Mucosa of rectum (tissue), 2 donors: ENCODE measurements at regions not wholly inside any gene's neighbourhood (a gene's known extent, or its start where the extent isn't known, plus 50 kb on each side); places are given as distances from the start of the nearest gene placed in this dataset.

Experiments
- H3K27ac ChIP-seq, 2 donors: one replicate each; pipeline ENCODE4 v1.7.0; 2013; ENCODE audit warnings: inconsistent platforms in 2 of 2, low read depth in 2 of 2, low read length in 2 of 2
- H3K27me3 ChIP-seq, 2 donors: one replicate each; pipeline ENCODE4 v1.7.0; 2013; ENCODE audit warnings: low read length in 2 of 2; ENCODE audit not compliant: control insufficient read depth in 2 of 2, insufficient read depth in 2 of 2
- H3K36me3 ChIP-seq, 2 donors: one replicate each; pipeline ENCODE4 v1.7.0; 2013; ENCODE audit warnings: low read length in 2 of 2; ENCODE audit not compliant: control insufficient read depth in 2 of 2, insufficient read depth in 2 of 2
- H3K4me1 ChIP-seq, 2 donors: one replicate each; pipeline ENCODE4 v1.7.0; 2013; ENCODE audit warnings: low read length in 2 of 2, mild to moderate bottlenecking in 1 of 2; ENCODE audit not compliant: control insufficient read depth in 2 of 2, insufficient read depth in 2 of 2
- H3K4me3 ChIP-seq, 2 donors: one replicate each; pipeline ENCODE4 v1.7.0; 2013; ENCODE audit warnings: low read length in 2 of 2
- H3K9ac ChIP-seq, 2 donors: one replicate each; pipeline ENCODE4 v1.7.0; 2013; ENCODE audit warnings: low read length in 2 of 2, low read depth in 1 of 2, mild to moderate bottlenecking in 1 of 2
- H3K9me3 ChIP-seq, 2 donors: one replicate each; pipeline ENCODE4 v1.7.0; 2013; ENCODE audit warnings: low read length in 2 of 2; ENCODE audit not compliant: control insufficient read depth in 2 of 2
- donor health status: healthy.
- donor health status: Normal muscosa, but diverticular disease.

- Histone ChIP-seq H3K4me1 (no peaks in the 10 kb centered on the region), H3K9me3 (no peaks in the 10 kb centered on the region), H3K9ac (no peak overlapping the region), H3K4me3 (no peak overlapping the region), H3K36me3 (no peaks in the 10 kb centered on the region), H3K27me3 (peaks cover 0 to 2% of the 10 kb centered on the region in 2 donors), H3K27ac (no peak overlapping the region)
Observed at GRCh38 chr17:34121311-34121710, 133.8 kb upstream of the CCL2 start.

- no peak overlapping the region for H3K27ac ChIP-seq
- H3K9ac ChIP-seq: no peak overlapping the region
- no peaks in the 10 kb centered on the region for H3K4me1 ChIP-seq
- H3K36me3 ChIP-seq: no peaks in the 10 kb centered on the region
- H3K27me3 ChIP-seq: peaks cover 0 to 2% of the 10 kb centered on the region in 2 donors
- no peaks in the 10 kb centered on the region for H3K9me3 ChIP-seq
- H3K4me3 ChIP-seq: no peak overlapping the region
Observed at GRCh38 chr17:34122515-34122914, 132.6 kb upstream of the CCL2 start.

- Histone ChIP-seq H3K4me3 (no peak overlapping the region), H3K9ac (no peak overlapping the region), H3K27me3 (peaks cover 1 to 2% of the 10 kb centered on the region in 2 donors), H3K36me3 (no peaks in the 10 kb centered on the region), H3K4me1 (no peaks in the 10 kb centered on the region), H3K27ac (no peak overlapping the region), H3K9me3 (no peaks in the 10 kb centered on the region)
Observed at GRCh38 chr17:34125010-34125409, 130.1 kb upstream of the CCL2 start.

GRCh38 chr17:34125921-34126320, 129.2 kb upstream of the CCL2 start:
- H3K27me3 ChIP-seq: peaks cover 1 to 2% of the 10 kb centered on the region in 2 donors
- no peak overlapping the region for H3K27ac ChIP-seq
- no peaks in the 10 kb centered on the region for H3K9me3 ChIP-seq
- no peaks in the 10 kb centered on the region for H3K36me3 ChIP-seq
- H3K4me3 ChIP-seq: no peak overlapping the region
- no peak overlapping the region for H3K9ac ChIP-seq
- no peaks in the 10 kb centered on the region for H3K4me1 ChIP-seq

- no peaks in the 10 kb centered on the region for H3K9me3 ChIP-seq
- H3K27ac ChIP-seq: no peak overlapping the region
- H3K4me1 ChIP-seq: no peaks in the 10 kb centered on the region
- no peak overlapping the region for H3K4me3 ChIP-seq
- H3K27me3 ChIP-seq: peaks cover 1 to 2% of the 10 kb centered on the region in 2 donors
- no peak overlapping the region for H3K9ac ChIP-seq
- no peaks in the 10 kb centered on the region for H3K36me3 ChIP-seq
Observed at GRCh38 chr17:34126496-34126895, 128.6 kb upstream of the CCL2 start.

- no peaks in the 10 kb centered on the region for H3K9me3 ChIP-seq
- peaks cover 1 to 2% of the 10 kb centered on the region in 2 donors for H3K27me3 ChIP-seq
- no peak overlapping the region for H3K27ac ChIP-seq
- H3K36me3 ChIP-seq: no peaks in the 10 kb centered on the region
- no peaks in the 10 kb centered on the region for H3K4me1 ChIP-seq
- H3K9ac ChIP-seq: no peak overlapping the region
- no peak overlapping the region for H3K4me3 ChIP-seq
Observed at GRCh38 chr17:34126965-34127364, 128.1 kb upstream of the CCL2 start.

GRCh38 chr17:34130544-34130943, 124.5 kb upstream of the CCL2 start:
- no peaks in the 10 kb centered on the region for H3K36me3 ChIP-seq
- H3K9ac ChIP-seq: no peak overlapping the region
- no peaks in the 10 kb centered on the region for H3K4me1 ChIP-seq
- no peaks in the 10 kb centered on the region for H3K9me3 ChIP-seq
- H3K4me3 ChIP-seq: no peak overlapping the region
- H3K27me3 ChIP-seq: peaks cover 0 to 1% of the 10 kb centered on the region in 2 donors
- no peak overlapping the region for H3K27ac ChIP-seq

GRCh38 chr17:34131386-34131785, 123.7 kb upstream of the CCL2 start:
- Histone ChIP-seq H3K9me3 (no peaks in the 10 kb centered on the region), H3K4me1 (no peaks in the 10 kb centered on the region), H3K4me3 (no peak overlapping the region), H3K36me3 (no peaks in the 10 kb centered on the region), H3K27me3 (peaks cover 0 to 1% of the 10 kb centered on the region in 2 donors), H3K9ac (no peak overlapping the region), H3K27ac (no peak overlapping the region)

- no peaks in the 10 kb centered on the region for H3K9me3 ChIP-seq
- no peak overlapping the region for H3K9ac ChIP-seq
- no peak overlapping the region for H3K4me3 ChIP-seq
- no peaks in the 10 kb centered on the region for H3K4me1 ChIP-seq
- H3K27me3 ChIP-seq: no peaks in the 10 kb centered on the region
- no peaks in the 10 kb centered on the region for H3K36me3 ChIP-seq
- no peak overlapping the region for H3K27ac ChIP-seq
Observed at GRCh38 chr17:34133350-34133749, 121.7 kb upstream of the CCL2 start.

- Histone ChIP-seq H3K9ac (no peak overlapping the region), H3K27ac (no peak overlapping the region), H3K4me1 (no peaks in the 10 kb centered on the region), H3K9me3 (no peaks in the 10 kb centered on the region), H3K27me3 (no peaks in the 10 kb centered on the region), H3K36me3 (no peaks in the 10 kb centered on the region), H3K4me3 (no peak overlapping the region)
Observed at GRCh38 chr17:34135841-34136240, 119.2 kb upstream of the CCL2 start.

- Histone ChIP-seq H3K36me3 (no peaks in the 10 kb centered on the region), H3K9me3 (no peaks in the 10 kb centered on the region), H3K27ac (no peak overlapping the region), H3K4me1 (no peaks in the 10 kb centered on the region), H3K27me3 (peaks cover 0 to 3% of the 10 kb centered on the region in 2 donors), H3K9ac (no peak overlapping the region), H3K4me3 (no peak overlapping the region)
Observed at GRCh38 chr17:34140006-34140405, 115.1 kb upstream of the CCL2 start.
